GM18517 (cell line): ENCODE measurements at regions not wholly inside any gene's neighbourhood (a gene's known extent, or its start where the extent isn't known, plus 50 kb on each side); places are given as distances from the start of the nearest gene placed in this dataset.
"Not testable (repeated sequence)": the region's sequence is repeated elsewhere in the genome, so short reads cannot be mapped to it uniquely, and the experiment has no call there.

Source experiments
- ATAC-seq: cut with Tn5 transposase; IDR thresholded peaks from one replicate; pipeline ENCODE4 v1.9.1; 2021; ENCODE audit warnings: mild to moderate bottlenecking, moderate library complexity; ENCODE audit not compliant: unreplicated experiment

DNA sequence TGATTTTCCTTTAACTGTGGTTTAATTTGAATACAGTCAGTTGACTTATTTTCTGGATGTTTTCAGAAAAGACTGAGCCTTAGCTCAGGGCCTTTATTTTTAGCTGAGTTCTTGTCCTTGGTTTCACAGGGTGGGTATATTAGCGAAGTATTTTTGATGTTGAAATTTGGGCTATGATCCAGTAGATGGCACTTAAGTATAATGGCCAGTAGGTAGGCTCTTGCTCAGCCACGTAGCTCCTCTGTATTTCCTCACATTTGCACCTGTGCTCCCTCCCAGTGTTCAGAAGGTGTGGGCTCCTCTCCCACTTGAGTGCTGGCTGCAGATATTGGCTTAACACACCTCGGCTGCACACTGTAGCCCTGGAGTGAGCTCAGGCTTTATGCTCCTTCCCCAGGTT is 549.9 kb upstream of the AMOT start:
- no peak for ATAC-seq

DNA sequence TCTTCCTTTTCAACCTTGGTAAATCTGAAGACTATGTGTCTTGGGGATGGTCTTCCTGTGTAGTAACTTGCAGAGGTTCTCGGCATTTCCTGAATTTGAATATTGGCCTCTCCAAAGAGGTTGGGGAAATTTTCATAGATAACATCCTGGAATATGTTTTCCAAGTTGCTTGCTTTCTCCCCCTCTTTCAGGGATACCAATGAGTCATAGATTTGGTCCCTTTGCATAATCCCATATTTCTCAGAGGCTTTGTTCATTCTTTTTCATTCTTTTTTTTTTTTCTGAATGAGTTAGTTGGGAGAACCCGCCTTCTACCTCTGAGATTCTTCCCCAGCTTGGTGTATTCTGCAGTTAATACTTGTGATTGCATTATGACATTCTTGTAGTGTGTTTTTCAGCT is 549.2 kb upstream of the AMOT start:
- ATAC-seq: no peak

DNA sequence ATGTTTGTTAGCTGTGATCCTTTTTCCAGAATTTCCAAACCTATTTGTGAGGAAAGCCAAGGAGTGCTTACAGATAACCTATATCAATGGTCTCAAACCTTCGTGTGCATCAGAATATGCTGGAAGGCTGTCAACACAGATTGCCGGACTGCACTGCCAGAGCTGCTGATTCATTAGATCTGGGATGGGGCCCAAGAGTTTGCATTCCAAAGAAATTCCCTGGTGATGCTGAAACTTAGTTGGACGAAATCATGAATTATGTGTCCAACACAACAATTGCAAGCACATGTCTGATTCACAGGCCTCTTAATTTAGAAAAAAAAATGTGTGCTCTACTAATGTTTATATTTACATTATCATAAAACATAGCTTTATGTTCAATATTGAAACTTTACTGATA is 544.0 kb upstream of the AMOT start:
- ATAC-seq: no peak

DNA sequence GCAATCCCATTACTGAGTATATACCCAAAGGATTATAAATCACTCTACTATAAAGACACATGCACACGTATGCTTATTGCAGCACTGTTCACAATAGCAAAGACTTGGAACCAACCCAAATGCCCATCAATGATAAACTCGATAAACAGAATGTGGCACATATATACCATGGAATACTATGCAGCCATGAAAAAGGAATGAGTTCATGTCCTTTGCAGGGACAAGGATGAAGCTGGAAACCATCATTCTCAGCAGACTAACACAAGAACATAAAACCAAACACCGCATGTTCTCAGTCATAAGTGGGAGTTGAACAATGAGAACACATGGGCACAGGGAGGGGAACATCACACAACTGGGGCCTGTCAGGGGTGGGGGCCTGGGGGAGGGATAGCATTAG is 532.8 kb upstream of the AMOT start:
- not testable (repeated sequence) for ATAC-seq

DNA sequence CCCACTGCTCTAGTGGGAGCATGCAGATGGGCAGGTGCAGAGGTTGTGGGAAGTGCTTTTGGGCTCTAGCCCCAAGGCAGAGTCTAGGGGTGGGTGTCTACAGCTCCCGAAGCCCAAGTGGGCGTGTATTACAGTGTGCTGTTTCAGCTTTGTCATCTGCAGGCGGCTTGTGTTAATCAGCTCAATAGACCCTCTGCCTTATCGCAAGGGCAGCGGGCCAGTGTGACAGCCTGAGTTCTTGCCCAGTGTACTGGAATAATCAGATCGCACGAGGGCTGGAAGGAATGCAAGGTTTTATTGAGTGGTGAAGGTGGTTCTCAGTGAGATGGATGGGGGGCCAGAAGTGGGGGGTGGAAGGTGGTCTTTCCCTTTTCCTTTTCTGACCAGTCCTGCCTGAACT is 529.4 kb upstream of the AMOT start:
- ATAC-seq: no peak

DNA sequence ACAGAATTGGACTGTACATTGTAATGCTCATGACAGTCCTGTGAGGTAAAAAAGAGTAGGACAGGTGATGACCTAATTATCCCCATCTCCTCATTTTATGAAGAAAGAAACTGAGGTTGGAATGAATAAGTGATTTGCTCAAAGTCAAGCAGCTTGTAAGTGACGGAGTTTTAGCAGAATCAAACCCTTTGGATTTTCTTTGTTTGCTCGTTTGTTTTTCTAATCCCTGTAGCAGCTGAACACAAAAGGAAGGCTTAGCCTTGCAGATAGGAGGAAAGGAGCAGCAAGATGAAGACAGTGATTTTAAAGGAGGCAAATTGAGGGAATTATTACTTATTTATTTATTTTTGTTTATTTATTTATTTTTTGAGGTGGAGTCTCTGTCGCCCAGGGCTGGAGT is 528.4 kb upstream of the AMOT start:
- no peak for ATAC-seq

DNA sequence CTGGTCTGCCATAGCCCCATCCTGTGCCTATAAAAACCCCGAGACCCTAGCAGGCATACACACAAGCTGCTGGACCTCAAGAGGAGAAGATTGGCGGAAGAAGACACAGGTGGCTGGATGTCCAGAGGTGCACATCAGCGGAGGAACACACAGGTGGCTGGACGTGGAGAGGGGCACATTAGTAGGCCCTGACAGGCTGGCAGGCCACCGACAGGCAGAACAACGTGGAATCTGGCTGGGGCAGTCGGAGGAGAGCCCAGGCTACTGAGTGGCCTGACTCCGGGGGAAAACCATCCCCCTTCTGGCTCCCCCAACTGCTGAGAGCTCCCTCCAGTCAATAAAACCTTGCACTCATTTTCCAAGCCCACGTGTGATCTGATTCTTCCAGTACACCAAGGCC is 512.5 kb upstream of the AMOT start:
- ATAC-seq: no peak

DNA sequence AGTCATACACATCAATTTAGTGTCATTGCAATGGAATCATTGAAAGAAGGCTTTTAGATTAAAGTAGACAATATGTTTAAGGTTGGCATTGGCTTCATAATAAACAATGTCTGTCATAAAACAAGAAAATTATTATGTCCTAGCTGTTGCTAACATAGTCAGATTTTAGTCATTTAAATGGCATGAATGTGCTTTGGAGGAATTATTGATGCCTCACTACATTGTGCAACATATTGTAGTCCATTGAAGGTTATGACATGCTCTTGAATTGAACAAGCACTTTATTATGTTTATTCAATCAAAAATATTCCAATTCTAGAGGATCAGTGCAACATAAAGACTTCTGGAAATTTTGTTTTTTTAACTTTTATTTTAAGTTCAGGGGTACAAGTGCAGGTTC is 489.8 kb upstream of the AMOT start:
- no peak for ATAC-seq

DNA sequence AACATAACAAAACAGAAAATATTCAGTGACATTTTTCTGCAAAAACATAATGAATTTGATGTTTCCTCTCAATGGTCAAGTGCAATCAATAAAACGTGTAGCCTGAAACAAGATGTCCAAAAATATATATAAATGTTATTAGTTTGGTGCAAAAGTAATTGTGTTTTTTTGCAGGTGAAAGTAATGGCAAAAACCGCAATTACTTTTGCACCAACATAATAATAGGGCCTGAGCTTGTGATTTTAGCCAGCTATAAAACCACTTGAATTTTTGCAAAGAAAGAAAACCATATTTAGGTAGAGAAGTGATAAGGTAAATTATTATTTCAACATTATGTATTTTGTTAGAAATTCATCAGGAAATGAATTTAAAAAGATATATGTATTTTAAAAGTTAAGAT is 475.3 kb upstream of the AMOT start:
- ATAC-seq: no peak

DNA sequence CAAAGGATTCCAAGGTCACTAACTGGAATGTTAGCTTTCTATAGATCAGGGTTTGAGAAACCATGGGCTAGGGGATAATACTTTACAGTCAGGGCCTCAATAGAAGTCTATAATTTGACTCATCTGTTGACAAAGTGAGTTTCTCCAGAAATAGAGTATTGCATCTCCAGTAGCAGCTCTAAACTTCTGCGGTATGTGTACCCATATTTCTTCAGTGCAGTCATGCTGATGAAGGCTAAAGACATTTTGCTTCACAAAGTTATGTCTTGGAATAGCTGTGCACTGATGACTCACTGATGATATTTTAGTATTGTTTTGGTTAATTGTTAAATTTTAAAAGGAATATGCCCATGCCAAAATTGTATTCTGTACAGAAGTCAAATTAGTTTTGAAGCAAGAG is 464.9 kb upstream of the AMOT start:
- no peak for ATAC-seq

DNA sequence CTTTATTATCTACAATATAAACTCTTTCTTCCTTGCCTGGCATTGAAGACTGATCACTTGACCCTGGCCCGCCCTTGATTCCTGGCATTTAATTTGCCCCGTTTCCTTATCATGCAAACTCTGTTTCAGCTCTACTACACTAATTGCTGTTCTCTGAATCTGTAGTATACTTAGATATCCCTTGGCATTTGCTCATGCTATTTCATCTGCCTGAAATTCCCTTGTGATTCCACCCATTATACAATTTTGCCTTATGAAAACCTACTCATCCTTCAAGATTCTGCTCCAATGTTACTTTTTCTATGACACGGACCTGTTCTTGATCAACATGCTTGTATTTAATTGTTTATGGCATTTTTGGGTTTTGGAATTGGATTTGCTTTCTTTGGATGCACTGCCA is 459.9 kb upstream of the AMOT start:
- ATAC-seq: no peak

DNA sequence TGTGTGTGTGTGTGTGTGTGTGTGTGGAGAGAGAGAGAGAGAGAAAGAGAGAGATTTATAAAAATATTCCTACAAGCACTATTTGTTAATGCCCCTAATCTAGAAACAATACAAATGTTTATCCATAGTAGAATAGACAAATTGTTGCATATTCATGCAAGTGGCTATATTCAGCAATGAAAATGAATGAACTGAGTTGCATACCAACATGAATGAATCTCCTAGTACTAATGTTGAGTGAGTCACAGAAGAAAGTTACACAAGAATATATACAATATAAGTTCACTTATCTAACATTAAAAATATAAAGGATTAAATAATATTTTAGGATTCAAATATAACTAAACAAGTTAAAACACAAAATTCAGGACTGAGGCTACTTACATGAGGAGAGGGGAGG is 456.8 kb upstream of the AMOT start:
- no peak for ATAC-seq

DNA sequence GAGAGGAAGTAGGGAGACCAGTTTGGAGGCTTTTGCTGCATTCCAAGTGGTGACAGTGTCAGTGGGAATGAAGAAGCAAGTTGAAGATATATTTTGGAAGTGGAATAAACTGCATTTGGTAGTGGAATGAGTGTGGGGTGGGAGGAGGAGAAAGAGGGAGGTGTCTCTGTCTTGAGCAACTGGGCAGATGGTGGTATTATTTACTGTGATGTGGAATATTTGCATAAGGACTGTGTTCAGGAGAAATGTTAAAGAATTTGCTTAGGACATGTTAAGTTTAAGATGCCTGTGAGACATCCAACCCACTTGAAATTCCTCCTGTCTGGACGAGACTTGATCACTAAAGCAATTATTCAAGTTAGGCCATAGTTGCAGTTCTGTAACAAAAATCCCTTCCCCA is 448.9 kb upstream of the AMOT start:
- ATAC-seq: no peak

DNA sequence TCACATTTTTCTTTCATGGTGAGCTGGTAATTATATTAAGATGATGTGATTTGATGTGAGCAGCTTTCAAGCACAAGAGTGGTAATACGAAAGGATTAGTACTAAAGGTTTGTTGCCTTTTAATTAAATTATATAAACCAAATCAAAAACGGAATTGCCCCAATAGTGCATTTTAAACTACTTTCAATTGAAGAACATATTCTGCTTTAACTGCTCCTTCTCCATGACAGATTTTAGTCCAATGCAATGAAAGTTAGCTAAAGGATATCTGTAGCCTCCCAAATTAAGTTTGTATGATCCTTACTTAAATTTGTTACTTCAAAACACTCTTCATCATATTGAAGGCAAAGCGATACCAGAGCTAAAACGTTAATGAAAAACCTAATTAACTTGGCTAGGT is 447.1 kb upstream of the AMOT start:
- no peak for ATAC-seq

DNA sequence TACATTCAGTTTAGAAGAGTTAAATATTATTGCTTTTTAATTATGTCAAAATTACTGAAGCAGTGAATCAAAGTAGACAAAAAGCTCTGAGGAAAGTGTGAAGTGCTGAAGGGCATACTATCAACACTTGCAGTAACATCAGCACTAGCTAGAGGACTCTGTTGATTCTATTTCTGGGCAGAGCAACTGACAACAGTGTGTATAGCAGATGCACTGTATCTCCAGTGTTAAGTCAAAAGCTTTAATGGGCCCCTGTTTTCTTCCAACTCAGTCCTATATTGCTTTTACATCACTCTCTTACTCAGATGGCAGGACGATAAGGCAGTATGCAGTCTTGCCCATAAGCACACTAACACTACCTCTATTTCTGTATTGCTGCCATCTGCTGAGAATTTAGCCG is 435.2 kb upstream of the AMOT start:
- no peak for ATAC-seq

DNA sequence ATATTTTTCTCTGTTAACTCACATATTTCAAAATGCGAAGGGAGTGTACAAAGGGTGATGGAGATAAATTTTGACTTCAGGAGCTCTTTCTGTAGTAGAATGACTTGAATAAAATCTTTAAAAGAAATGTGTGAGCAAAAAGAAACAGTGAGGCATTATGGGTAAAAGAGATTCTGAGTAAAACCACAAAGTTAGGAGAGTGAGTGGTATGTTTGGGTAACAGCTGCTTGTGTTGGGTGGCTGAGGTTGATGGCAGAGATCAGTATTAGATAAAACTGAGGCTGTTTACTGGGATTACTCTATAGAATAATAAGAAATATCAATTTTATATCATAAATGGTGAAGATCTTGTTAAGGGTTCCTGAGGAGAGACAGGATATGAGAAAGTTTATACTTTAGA is 434.2 kb upstream of the AMOT start:
- ATAC-seq: no peak

DNA sequence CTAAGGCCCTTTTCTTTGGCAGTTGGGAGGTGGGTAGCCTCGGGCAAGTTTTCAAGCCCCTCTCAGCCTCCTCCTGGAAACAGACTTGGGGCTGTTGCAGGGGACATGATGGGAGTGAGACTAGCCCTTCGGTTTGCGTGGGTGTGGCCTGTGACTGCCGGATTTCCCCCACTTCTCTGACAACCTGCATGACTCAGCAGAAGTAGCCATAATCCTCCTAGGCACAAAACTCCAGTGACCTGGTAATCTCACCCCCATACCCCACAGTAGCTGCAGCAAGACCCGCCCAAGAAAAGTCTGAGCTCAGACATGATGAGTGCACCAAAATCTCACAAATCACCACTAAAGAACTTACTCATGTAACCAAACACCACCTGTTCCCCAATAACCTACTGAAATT is 433.7 kb upstream of the AMOT start:
- ATAC-seq: no peak

DNA sequence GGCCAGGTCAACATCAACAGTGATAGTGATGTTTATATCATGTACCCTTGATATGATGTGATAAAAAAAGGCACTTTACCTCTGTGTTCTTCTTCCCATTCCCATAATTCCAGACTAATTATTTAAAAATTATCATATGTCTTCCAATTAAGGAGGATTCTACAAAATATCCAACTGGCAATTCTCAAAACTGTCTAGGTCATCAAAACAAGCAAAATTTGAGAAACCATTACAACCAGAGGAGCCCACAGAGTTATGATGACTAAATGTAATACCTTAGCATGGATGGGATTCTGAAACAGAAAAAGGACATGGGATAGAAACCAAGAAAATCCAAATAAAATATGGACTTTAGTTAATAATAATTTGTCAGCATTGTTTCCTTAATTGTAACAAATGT is 428.6 kb upstream of the AMOT start:
- no peak for ATAC-seq

DNA sequence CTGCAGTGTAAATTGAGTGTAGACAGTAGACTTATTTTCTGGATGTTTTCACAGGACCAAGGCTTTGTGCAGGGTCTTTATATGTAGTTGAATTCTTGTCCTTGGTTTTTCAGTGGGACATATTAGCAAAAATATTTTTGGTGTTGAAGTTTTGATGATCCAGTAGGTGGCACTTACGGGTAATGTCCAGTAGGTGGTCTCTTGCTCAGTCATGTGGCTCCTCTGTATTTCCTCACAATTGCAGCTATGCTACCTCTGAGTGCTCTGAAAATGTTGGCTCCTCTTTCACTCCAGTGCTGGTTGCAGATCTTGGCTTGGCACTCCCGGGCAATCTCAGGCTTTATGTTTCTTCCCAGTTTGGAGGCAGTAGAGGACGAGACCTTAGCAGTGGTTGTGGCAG is 419.8 kb upstream of the AMOT start:
- no peak for ATAC-seq

DNA sequence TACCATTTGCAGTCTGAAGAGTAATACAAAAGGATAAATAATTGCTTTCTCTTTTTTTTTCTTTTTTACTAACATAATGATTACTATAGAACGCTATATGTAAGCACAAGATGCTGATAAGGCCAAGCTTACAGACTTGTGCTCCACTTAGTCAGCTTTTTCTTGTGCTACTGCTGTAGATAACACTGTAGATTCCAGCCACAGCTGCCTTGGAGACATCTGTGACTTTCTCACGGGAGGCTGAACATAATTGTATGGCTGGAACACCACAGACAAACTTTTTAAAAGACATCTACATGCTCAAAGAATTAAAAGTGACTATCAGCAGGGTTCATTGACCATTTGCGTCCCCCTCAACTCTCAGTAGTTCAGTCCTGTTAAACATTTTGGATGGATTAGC is 381.7 kb upstream of the AMOT start:
- ATAC-seq: no peak

DNA sequence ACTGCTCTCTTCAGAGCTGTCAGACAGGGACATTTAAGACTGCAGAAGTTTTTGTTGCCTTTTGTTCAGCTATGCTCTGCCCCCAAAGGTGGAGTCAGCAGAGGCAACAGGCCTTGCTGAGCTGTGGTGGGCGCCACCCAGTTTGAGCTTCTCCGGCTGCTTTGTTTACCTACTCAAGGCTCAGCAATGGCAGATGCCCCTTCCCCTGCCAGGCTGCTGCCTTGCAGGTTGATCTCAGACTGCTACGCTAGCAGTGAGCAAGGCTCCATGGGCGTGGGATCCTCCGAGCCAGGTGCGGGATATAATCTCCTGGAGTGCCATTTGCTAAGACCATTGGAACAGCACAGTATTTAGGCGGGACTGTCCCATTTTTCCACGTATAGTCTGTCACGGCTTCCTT is 371.4 kb upstream of the AMOT start:
- ATAC-seq: no peak

DNA sequence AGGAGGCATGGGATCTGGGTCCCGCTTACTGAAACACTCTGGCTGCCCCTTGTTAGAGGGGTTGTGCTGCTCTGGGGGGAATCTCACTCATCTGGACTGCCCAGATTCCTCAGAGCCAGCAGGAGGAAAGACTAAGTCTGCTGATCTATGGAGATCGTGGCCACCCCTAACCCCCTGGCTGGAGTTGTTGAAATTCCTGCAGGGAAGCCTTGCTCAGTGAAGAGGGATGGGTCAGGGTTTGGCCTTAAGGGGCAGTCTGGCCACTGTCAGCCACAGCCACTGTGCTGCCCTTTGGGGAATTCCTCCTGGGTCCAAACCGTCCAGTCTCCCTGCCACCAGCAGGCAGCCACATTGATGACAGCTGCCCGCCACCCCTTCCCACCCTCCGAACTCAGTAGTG is 362.0 kb upstream of the AMOT start:
- ATAC-seq: no peak

DNA sequence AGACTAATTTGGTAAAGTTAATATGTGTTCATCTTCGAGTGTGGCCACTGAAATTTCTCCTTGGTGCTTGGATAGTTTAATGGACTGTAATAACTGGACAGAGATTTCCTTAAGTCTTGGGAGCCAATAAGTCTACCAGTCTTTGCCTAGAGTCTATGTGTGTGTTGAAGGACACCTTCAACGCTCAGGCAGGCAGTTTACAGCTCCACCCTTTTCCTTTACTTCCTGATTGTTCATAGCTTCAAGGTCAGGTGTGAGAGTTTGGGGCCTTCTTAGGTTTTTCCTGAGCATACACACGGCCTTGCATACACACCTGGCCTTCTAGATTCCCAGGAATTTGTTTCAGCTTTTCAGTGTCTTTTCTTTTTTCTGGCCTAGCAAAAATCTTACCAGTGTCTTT is 355.3 kb upstream of the AMOT start:
- ATAC-seq: no peak

DNA sequence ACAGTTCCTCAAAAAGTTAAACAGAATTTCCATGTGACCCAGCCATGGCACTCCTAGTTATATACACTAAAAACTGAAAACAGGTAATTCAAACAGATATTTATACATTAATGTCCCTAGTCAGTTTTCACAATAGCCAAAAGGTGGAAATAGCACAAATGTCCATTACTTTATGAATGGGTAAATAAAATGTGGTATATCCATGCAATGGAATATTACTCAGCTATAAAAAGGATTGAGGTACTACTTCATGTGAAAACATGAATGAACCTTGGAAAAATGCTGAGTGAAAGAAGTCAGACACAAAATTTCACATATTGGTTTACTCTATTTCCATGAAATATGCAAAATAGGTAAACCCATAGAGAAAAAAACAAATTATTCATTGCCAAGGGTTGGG is 351.8 kb upstream of the AMOT start:
- ATAC-seq: no peak
